Keratinocyte (primary cell): ENCODE measurements at regions not wholly inside any gene's neighbourhood (a gene's known extent, or its start where the extent isn't known, plus 50 kb on each side); places are given as distances from the start of the nearest gene placed in this dataset.

Source experiments
- DNase-seq: peaks from one replicate; pipeline ENCODE4 v3.0.0-alpha.2; 2011; ENCODE audit warnings: low read depth, missing footprints, low spot score
- FAIRE-seq: peaks from 2 replicates; lab custom pipeline; 2011; peaks lifted over from hg19 to GRCh38; lab: Jason Lieb, UNC
- H2AFZ ChIP-seq: 2 replicates; pipeline ENCODE4 v1.6.0; 2012; ENCODE audit warnings: low read length, control low read depth, inconsistent platforms; ENCODE audit not compliant: control insufficient read depth
- H3K27ac ChIP-seq: 2 replicates; pipeline ENCODE4 v1.5.1; 2011; ENCODE audit warnings: low read length; ENCODE audit not compliant: control insufficient read depth, insufficient read depth
- H3K27me3 ChIP-seq: 3 replicates; pipeline ENCODE4 v1.6.0; 2011; ENCODE audit warnings: low read length; ENCODE audit not compliant: control insufficient read depth, insufficient read depth; ENCODE audit errors: extremely low read depth
- H3K36me3 ChIP-seq, 2 experiments: 2 replicates in 1 of 2; 3 replicates in 1 of 2; pipeline ENCODE4 v1.5.1; 2011; ENCODE audit warnings: low read length in 2 of 2, mild to moderate bottlenecking in 1 of 2; ENCODE audit not compliant: control insufficient read depth in 2 of 2, insufficient read depth in 2 of 2; ENCODE audit errors: extremely low read depth in 1 of 2
- H3K4me1 ChIP-seq: 3 replicates; pipeline ENCODE4 v1.5.1; 2011; ENCODE audit warnings: low read length; ENCODE audit not compliant: control insufficient read depth, insufficient read depth; ENCODE audit errors: extremely low read depth
- H3K4me2 ChIP-seq: 3 replicates; pipeline ENCODE4 v1.6.0; 2011; ENCODE audit warnings: low read depth, low read length; ENCODE audit not compliant: control insufficient read depth, insufficient read depth; ENCODE audit errors: extremely low read depth
- H3K4me3 ChIP-seq, 3 experiments: fragments of 200-600 bp in 1 of 3; sonication (generic) in 1 of 3; 2 replicates in 2 of 3; 3 replicates in 1 of 3; pipeline ENCODE4 v1.5.1; 2011 to 2016; ENCODE audit warnings: low read length in 3 of 3, mild to moderate bottlenecking in 3 of 3, control low read depth in 2 of 3, inconsistent platforms in 1 of 3, low read depth in 1 of 3, mixed read lengths in 1 of 3, mixed run types in 1 of 3, moderate library complexity in 1 of 3; ENCODE audit not compliant: control insufficient read depth in 2 of 3, insufficient read depth in 2 of 3; ENCODE audit errors: extremely low read depth in 1 of 3
- H3K79me2 ChIP-seq: 2 replicates; pipeline ENCODE4 v1.6.0; 2012; ENCODE audit warnings: low read length; ENCODE audit not compliant: control insufficient read depth, insufficient read depth
- H3K9ac ChIP-seq: 3 replicates; pipeline ENCODE4 v1.6.0; 2011; ENCODE audit warnings: low read length; ENCODE audit not compliant: control insufficient read depth, insufficient read depth; ENCODE audit errors: extremely low read depth
- H3K9me1 ChIP-seq: 3 replicates; pipeline ENCODE4 v1.6.0; 2011; ENCODE audit warnings: low read length; ENCODE audit not compliant: control insufficient read depth, insufficient read depth; ENCODE audit errors: extremely low read depth
- H3K9me3 ChIP-seq: 2 replicates; pipeline ENCODE4 v1.5.1; 2012; ENCODE audit warnings: low read depth, low read length; ENCODE audit not compliant: control insufficient read depth
- H4K20me1 ChIP-seq: 3 replicates; pipeline ENCODE4 v1.6.0; 2011; ENCODE audit warnings: low read length; ENCODE audit not compliant: control insufficient read depth, insufficient read depth; ENCODE audit errors: extremely low read depth
- CTCF ChIP-seq, 3 experiments: IDR thresholded peaks in 1 of 3; conservative IDR thresholded peaks in 1 of 3; optimal IDR thresholded peaks in 1 of 3; 2 replicates in 2 of 3; 3 replicates in 1 of 3; pipeline versions ENCODE3 to v1.5.1; 2011; ENCODE audit warnings: low read length in 3 of 3, mild to moderate bottlenecking in 3 of 3, moderate library complexity in 2 of 3, control low read depth in 1 of 3, inconsistent platforms in 1 of 3; ENCODE audit not compliant: insufficient read depth in 2 of 3; ENCODE audit errors: extremely low read depth in 1 of 3
- EZH2 ChIP-seq: IDR thresholded peaks from one replicate; pipeline ENCODE4 v1.6.1; 2012; ENCODE audit warnings: inconsistent platforms, mild to moderate bottlenecking, low read length, moderate library complexity
- dilution Hi-C: fragments of 300-500 bp; cut with MboI; formaldehyde crosslinking; loops from one replicate; pipeline ENCODE4 v1.7.0; 2020; ENCODE audit warnings: low sequenced_read_pairs; ENCODE audit not compliant: extremely low pct_ligation_motif_present

GRCh38 chr7:115410434-115410820, 488.5 kb downstream of the MDFIC start:
- Histone ChIP-seq H3K27ac (no peak overlapping the region), H3K4me2 (no peak overlapping the region), H3K9ac (no peak overlapping the region), H3K4me1 (no peaks in the 10 kb centered on the region), H3K9me3 (no peaks in the 10 kb centered on the region), H3K79me2 (no peaks in the 10 kb centered on the region), H3K9me1 (no peaks in the 10 kb centered on the region), H2AFZ (no peak overlapping the region), H3K27me3 (no peaks in the 10 kb centered on the region), H3K4me3 (no peak overlapping the region), H4K20me1 (no peaks in the 10 kb centered on the region), H3K36me3 (no peaks in the 10 kb centered on the region)
- dilution Hi-C loops = no loop called here
- FAIRE-seq = no peak
- no peak for DNase-seq
- TF ChIP-seq EZH2 = no peak
- TF ChIP-seq CTCF (optimal IDR thresholded peaks at IDR 0.05 in 1 of 3, IDR thresholded peaks at IDR 0.05 in 1 of 3, conservative IDR thresholded peaks at IDR 0.05 in 1 of 3; ENCODE audit: extremely low read depth in 1 of 3, insufficient read depth in 2 of 3, low read length in 3 of 3) = no peak

DNA sequence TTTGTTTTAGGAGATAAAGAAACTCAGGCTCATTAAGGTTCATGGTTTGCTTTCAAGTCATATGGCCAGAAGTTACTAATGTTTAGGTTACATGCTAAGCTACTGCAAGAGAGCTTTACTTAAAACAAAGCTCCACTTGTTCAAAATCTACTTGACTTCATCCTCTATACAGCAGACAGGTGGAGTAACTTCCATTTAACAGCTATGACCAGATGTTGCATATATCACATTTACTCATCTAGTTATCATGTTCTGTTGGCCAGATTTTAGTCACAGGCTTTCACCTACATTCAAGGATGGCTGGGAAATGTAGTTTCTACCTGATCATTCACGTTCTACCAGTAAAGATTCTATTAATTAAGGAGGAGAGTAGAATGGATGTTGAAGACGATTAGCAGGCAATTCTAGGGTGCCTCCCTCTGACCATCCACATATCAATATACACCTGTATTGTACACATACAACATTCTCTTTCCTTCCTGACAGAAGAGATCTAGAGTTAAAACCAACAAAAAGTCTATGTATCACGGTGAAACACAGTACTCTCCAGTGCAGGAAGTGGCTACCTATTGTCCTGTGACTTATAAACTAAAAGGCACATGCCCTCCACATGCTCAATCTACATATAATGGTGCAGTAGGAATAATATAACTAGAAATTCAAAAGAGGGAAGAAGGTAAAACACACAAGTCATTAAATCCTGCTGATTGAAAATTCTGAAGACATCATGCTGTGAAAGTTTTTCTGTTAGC, 488.0 kb downstream of the MDFIC start:
- Histone ChIP-seq H3K9me3 (no peaks in the 10 kb centered on the region), H3K79me2 (no peaks in the 10 kb centered on the region), H4K20me1 (no peaks in the 10 kb centered on the region), H2AFZ (no peak overlapping the region), H3K36me3 (no peaks in the 10 kb centered on the region), H3K9me1 (no peaks in the 10 kb centered on the region), H3K27me3 (no peaks in the 10 kb centered on the region), H3K4me1 (no peaks in the 10 kb centered on the region), H3K4me3 (no peak overlapping the region), H3K4me2 (no peak overlapping the region), H3K9ac (no peak overlapping the region), H3K27ac (no peak overlapping the region)
- no peak for FAIRE-seq
- no peak for DNase-seq
- no peak for TF ChIP-seq CTCF (optimal IDR thresholded peaks at IDR 0.05 in 1 of 3, IDR thresholded peaks at IDR 0.05 in 1 of 3, conservative IDR thresholded peaks at IDR 0.05 in 1 of 3; ENCODE audit: extremely low read depth in 1 of 3, insufficient read depth in 2 of 3, low read length in 3 of 3)
- TF ChIP-seq EZH2 = no peak
- dilution Hi-C loops = no loop called here
